Activated B cell treated with CpG ODN at 0.5 μM for 24 hours (primary cell): ENCODE measurements at regions not wholly inside any gene's neighbourhood (a gene's known extent, or its start where the extent isn't known, plus 50 kb on each side); places are given as distances from the start of the nearest gene placed in this dataset.

ENCODE experiments used
- ATAC-seq: fragments of 200-7000 bp; cut with Tn5 transposase; one replicate; pipeline ENCODE4 v1.10.0; 2021; ENCODE audit warnings: low read depth, mild to moderate bottlenecking, moderate library complexity
- CTCF ChIA-PET: fragments of 350-600 bp; sonication (Branson Sonifier 250); formaldehyde crosslinking; loops from one replicate; lab custom pipeline; 2021; ENCODE audit warnings: antibody characterized with exemption; lab: Charles Lee
- POLR2A ChIA-PET: fragments of 350-600 bp; sonication (Branson Sonifier 250); formaldehyde crosslinking; loops from one replicate; lab custom pipeline; 2021; ENCODE audit warnings: antibody characterized with exemption; lab: Charles Lee
- DNase-seq: peaks from one replicate; pipeline ENCODE4 v3.0.0; 2022
- H3K27ac Mint-ChIP-seq: one replicate; pipeline ENCODE4 v1.8.0; 2020; ENCODE audit warnings: mixed read lengths
- H3K27me3 Mint-ChIP-seq: one replicate; pipeline ENCODE4 v1.8.0; 2021; ENCODE audit warnings: mixed read lengths
- H3K36me3 Mint-ChIP-seq: one replicate; pipeline ENCODE4 v1.8.0; 2021; ENCODE audit warnings: low read depth, mixed read lengths
- H3K4me1 Mint-ChIP-seq: one replicate; pipeline ENCODE4 v1.8.0; 2021; ENCODE audit warnings: mixed read lengths
- H3K4me3 Mint-ChIP-seq: one replicate; pipeline ENCODE4 v1.8.0; 2020; ENCODE audit warnings: mild to moderate bottlenecking, mixed read lengths
- H3K9me3 Mint-ChIP-seq: one replicate; pipeline ENCODE4 v1.8.0; 2020; ENCODE audit warnings: mixed read lengths
- intact Hi-C: fragments of 100-400 bp; cut with micrococcal nuclease; formaldehyde crosslinking; loops from one replicate; pipeline ENCODE4 v1.15.1; 2024
- TF ChIP-seq, protein P1 (sequence below): fragments of 200-600 bp; IDR thresholded peaks from one replicate; pipeline ENCODE4 v1.8.0; 2022; ENCODE audit warnings: antibody characterized with exemption, mild to moderate bottlenecking

DNA sequence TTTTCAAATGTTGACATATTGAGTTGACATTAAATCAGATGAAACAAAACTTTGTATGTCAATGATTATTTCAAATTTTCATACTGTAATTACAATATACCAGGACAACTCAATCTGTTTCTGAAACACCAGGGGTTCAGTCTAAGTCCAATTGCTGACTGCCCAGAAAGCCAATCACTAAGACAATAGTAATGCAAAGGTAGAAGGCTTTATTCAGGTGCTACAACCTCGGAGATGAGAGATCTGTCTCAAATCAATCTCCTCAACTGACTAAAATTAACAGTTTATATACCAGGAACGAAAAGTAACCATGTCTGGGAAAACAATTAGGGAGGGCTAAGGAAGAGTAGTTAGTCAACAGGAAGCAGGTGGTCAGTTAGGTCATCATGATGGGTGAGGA, 1400.4 kb downstream of the SUCLG1 start:
- TF ChIP-seq, protein P1, sequence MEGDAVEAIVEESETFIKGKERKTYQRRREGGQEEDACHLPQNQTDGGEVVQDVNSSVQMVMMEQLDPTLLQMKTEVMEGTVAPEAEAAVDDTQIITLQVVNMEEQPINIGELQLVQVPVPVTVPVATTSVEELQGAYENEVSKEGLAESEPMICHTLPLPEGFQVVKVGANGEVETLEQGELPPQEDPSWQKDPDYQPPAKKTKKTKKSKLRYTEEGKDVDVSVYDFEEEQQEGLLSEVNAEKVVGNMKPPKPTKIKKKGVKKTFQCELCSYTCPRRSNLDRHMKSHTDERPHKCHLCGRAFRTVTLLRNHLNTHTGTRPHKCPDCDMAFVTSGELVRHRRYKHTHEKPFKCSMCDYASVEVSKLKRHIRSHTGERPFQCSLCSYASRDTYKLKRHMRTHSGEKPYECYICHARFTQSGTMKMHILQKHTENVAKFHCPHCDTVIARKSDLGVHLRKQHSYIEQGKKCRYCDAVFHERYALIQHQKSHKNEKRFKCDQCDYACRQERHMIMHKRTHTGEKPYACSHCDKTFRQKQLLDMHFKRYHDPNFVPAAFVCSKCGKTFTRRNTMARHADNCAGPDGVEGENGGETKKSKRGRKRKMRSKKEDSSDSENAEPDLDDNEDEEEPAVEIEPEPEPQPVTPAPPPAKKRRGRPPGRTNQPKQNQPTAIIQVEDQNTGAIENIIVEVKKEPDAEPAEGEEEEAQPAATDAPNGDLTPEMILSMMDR = no peak
- peaks cover 5% of the 10 kb centered on the region for H3K9me3 Mint-ChIP-seq
- POLR2A ChIA-PET = no interaction called here
- H3K27ac Mint-ChIP-seq = no peak overlapping the region
- DNase-seq (no peak), ATAC-seq (no peak)
- no peak overlapping the region for H3K4me3 Mint-ChIP-seq
- CTCF ChIA-PET = no interaction called here
- H3K4me1 Mint-ChIP-seq = no peaks in the 10 kb centered on the region
- intact Hi-C loops = no loop called here
- H3K27me3 Mint-ChIP-seq = no peaks in the 10 kb centered on the region
- H3K36me3 Mint-ChIP-seq = no peaks in the 10 kb centered on the region

DNA sequence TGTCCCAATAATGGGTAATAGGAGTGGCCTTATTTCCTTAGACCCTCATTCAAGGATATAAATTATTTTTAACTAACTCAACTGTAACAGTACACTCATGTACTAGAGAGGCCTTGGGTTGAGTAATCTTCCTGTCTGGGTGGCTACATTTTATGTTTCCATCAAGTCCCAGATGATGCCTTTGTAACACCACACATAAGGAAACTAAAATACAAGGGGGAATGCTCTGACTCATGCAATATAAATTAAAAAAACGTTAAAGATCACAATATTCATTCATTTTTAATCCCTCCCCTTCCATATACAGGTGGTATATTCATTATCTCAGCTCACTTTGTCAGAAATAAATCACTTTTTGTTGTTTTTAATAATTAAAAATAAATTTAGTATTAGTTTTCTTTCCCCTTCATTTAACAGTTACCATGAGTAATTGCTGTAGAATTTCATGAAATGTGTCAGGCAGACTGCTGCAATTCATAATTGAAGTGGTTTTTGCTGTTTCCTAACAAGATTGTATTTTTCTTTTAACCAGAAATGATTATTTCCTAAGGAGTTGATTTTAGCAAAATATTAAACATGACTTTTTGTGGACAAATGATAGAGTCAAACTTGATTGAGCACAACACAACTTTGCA, 1403.6 kb downstream of the SUCLG1 start:
- ATAC-seq = no peak
- Mint-ChIP-seq H3K4me1 (no peaks in the 10 kb centered on the region), H3K27ac (no peak overlapping the region), H3K4me3 (no peak overlapping the region), H3K9me3 (peaks cover 6% of the 10 kb centered on the region), H3K27me3 (no peaks in the 10 kb centered on the region), H3K36me3 (no peaks in the 10 kb centered on the region)
- ChIA-PET CTCF (no interaction called here), POLR2A (no interaction called here)
- TF ChIP-seq, protein P1 = no peak
- DNase-seq = no peak
- intact Hi-C loops = no loop called here

DNA sequence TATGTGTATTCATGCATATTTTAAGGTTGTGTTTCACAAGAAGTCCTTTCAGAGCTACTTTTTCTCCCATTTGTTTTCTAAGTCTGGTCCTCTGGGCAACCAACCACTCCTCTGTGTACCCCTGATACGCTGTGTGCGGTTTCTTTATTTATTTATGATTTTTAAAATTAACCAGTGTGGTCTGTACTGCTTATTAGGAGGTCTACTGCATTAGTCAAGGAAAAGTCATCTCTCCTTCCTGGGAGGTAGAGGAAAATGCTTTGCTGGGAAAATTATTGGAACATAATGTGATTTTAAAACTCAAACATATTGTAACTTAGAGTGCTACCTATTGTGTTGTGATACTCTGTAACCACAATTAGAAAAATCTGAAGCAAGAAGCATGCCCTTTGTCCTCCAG, 1404.3 kb downstream of the SUCLG1 start:
- Mint-ChIP-seq H3K36me3 (no peaks in the 10 kb centered on the region), H3K4me3 (no peak overlapping the region), H3K27ac (no peak overlapping the region), H3K4me1 (no peaks in the 10 kb centered on the region), H3K27me3 (no peaks in the 10 kb centered on the region), H3K9me3 (peaks cover 6% of the 10 kb centered on the region)
- ChIA-PET POLR2A (no interaction called here), CTCF (no interaction called here)
- ATAC-seq (no peak), DNase-seq (no peak)
- TF ChIP-seq, protein P1 = no peak
- intact Hi-C loops = no loop called here

DNA sequence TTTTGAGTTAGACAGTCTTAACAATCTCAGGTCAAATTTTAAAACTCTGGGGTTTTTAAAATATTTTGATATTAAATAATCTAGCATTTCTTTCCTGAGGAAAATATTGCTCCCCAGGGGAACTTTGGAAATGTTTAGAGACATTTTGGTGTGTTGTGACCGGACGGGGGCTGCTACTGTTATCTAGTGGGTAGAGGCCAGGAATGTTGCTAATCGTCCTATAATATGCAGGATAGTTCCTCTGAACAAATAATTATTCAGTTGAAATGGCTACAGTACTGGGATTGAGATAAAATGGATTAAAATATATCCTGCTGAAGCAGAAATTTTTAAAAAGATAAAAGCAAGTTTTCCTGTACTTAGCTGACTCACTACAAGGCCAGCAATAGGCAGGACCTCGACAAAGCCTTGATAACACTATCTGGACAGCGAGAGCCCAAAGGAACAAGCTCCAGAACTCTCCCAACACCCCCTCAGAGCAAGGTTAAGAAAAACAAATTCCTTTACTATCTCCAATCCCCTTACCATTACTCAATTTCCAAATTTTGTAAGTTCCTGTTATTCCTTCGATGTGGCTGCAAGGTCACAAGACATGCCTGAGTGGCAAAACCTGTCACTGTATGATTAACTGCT, 1407.4 kb downstream of the SUCLG1 start:
- ATAC-seq = no peak

DNA sequence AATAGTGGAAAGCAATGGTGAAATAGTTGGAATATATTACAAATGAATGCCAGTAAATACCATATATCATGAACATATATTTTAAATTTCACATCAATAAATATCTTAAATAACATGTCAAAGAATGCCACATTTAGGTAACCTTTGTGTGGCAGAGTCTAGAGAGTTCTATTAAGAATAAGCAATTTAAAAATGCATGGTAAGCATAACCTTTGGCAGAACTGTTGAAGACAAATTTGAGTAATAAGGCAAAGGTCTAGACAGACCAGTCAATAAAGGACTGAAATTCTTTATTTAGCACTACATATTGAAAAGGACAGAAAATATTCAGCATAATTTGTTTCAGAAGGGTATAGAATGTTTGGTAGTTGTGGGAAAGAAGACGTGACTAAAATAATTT, 1417.0 kb downstream of the SUCLG1 start:
- DNase-seq (no peak), ATAC-seq (no peak)
- no peak overlapping the region for H3K4me3 Mint-ChIP-seq
- POLR2A ChIA-PET = no interaction called here
- no peaks in the 10 kb centered on the region for H3K27me3 Mint-ChIP-seq
- no peak overlapping the region for H3K27ac Mint-ChIP-seq
- CTCF ChIA-PET = no interaction called here
- intact Hi-C loops = no loop called here
- no peaks in the 10 kb centered on the region for H3K4me1 Mint-ChIP-seq
- no peaks in the 10 kb centered on the region for H3K36me3 Mint-ChIP-seq
- TF ChIP-seq, protein P1 = no peak
- H3K9me3 Mint-ChIP-seq = peaks cover 10% of the 10 kb centered on the region

More for the DNA sequence above, 1407.4 kb downstream of the SUCLG1 start:
- H3K27me3 Mint-ChIP-seq = no peaks in the 10 kb centered on the region
- ChIA-PET CTCF (no interaction called here), POLR2A (no interaction called here)
- H3K9me3 Mint-ChIP-seq = peaks cover 2% of the 10 kb centered on the region
- no peaks in the 10 kb centered on the region for H3K36me3 Mint-ChIP-seq
- no peaks in the 10 kb centered on the region for H3K4me1 Mint-ChIP-seq
- TF ChIP-seq, protein P1 = no peak
- intact Hi-C loops = no loop called here
- DNase-seq = no peak
- no peak overlapping the region for H3K27ac Mint-ChIP-seq
- no peak overlapping the region for H3K4me3 Mint-ChIP-seq
